H9 (cell line): ENCODE measurements at regions not wholly inside any gene's neighbourhood (a gene's known extent, or its start where the extent isn't known, plus 50 kb on each side); places are given as distances from the start of the nearest gene placed in this dataset.

Experiments used
- DNase-seq: peaks from one replicate; pipeline ENCODE4 v3.0.0-alpha.2; 2017
- H2AFZ ChIP-seq: one replicate; pipeline ENCODE4 v1.6.1; 2013; ENCODE audit warnings: mild to moderate bottlenecking, low read length, control low read depth, moderate library complexity
- H2AK5ac ChIP-seq: 2 replicates; pipeline ENCODE4 v1.6.1; 2013; ENCODE audit warnings: low read length, control low read depth, mixed read lengths; ENCODE audit not compliant: insufficient read length
- H2BK120ac ChIP-seq: one replicate; pipeline ENCODE4 v1.6.1; 2013; ENCODE audit warnings: low read depth, mild to moderate bottlenecking, low read length, control low read depth, inconsistent platforms; ENCODE audit not compliant: poor library complexity, severe bottlenecking
- H2BK12ac ChIP-seq: 2 replicates; pipeline ENCODE4 v1.6.1; 2013; ENCODE audit warnings: low read length, control low read depth, mixed read lengths, low read depth; ENCODE audit not compliant: insufficient read length
- H2BK15ac ChIP-seq: 2 replicates; pipeline ENCODE4 v1.6.1; 2013; ENCODE audit warnings: low read depth, low read length, control low read depth
- H2BK20ac ChIP-seq: one replicate; pipeline ENCODE4 v1.6.1; 2013; ENCODE audit warnings: low read depth, mild to moderate bottlenecking, low read length, control low read depth, inconsistent platforms; ENCODE audit not compliant: poor library complexity, severe bottlenecking
- H2BK5ac ChIP-seq: 2 replicates; pipeline ENCODE4 v1.6.1; 2013; ENCODE audit warnings: low read length, control low read depth, mixed read lengths; ENCODE audit not compliant: insufficient read length
- H3K14ac ChIP-seq: 2 replicates; pipeline ENCODE4 v1.6.1; 2013; ENCODE audit warnings: low read length, control low read depth; ENCODE audit not compliant: insufficient read depth
- H3K18ac ChIP-seq: 2 replicates; pipeline ENCODE4 v1.6.1; 2013; ENCODE audit warnings: low read depth, mild to moderate bottlenecking, mixed read lengths, low read length, control low read depth; ENCODE audit not compliant: insufficient read length
- H3K23ac ChIP-seq: 2 replicates; pipeline ENCODE4 v1.6.1; 2013; ENCODE audit warnings: low read length, control low read depth, mixed read lengths, low read depth; ENCODE audit not compliant: insufficient read length
- H3K23me2 ChIP-seq: 2 replicates; pipeline ENCODE4 v1.6.1; 2013; ENCODE audit warnings: low read depth, mild to moderate bottlenecking, mixed read lengths, low read length, control low read depth; ENCODE audit not compliant: insufficient read length, poor library complexity, severe bottlenecking
- H3K27ac ChIP-seq: 2 replicates; pipeline ENCODE4 v1.5.1; 2013; ENCODE audit warnings: low read length, control low read depth, mixed read lengths, low read depth; ENCODE audit not compliant: insufficient read length
- H3K27me3 ChIP-seq: 2 replicates; pipeline ENCODE4 v1.6.1; 2013; ENCODE audit warnings: low read length, control low read depth, inconsistent platforms; ENCODE audit not compliant: insufficient read depth
- H3K4ac ChIP-seq: 2 replicates; pipeline ENCODE4 v1.6.1; 2013; ENCODE audit warnings: low read depth, mild to moderate bottlenecking, control low read depth, inconsistent platforms, low read length, moderate library complexity
- H3K4me1 ChIP-seq: 2 replicates; pipeline ENCODE4 v1.6.1; 2013; ENCODE audit warnings: low read length, control low read depth, inconsistent platforms; ENCODE audit not compliant: insufficient read depth
- H3K4me2 ChIP-seq: 2 replicates; pipeline ENCODE4 v1.6.1; 2013; ENCODE audit warnings: low read length, control low read depth, mixed read lengths; ENCODE audit not compliant: insufficient read length, insufficient read depth
- H3K56ac ChIP-seq: 2 replicates; pipeline ENCODE4 v1.6.1; 2013; ENCODE audit warnings: low read depth, mild to moderate bottlenecking, mixed read lengths, low read length, control low read depth; ENCODE audit not compliant: insufficient read length
- H3K79me1 ChIP-seq: 2 replicates; pipeline ENCODE4 v1.6.1; 2013; ENCODE audit warnings: low read depth, mild to moderate bottlenecking, moderate library complexity, low read length, control low read depth, inconsistent platforms; ENCODE audit not compliant: insufficient read depth, poor library complexity, severe bottlenecking
- H3K79me2 ChIP-seq: 2 replicates; pipeline ENCODE4 v1.6.1; 2013; ENCODE audit warnings: low read length, control low read depth, inconsistent platforms; ENCODE audit not compliant: insufficient read depth
- H3K9ac ChIP-seq: 2 replicates; pipeline ENCODE4 v1.6.1; 2013; ENCODE audit warnings: low read length, control low read depth, mixed read lengths; ENCODE audit not compliant: insufficient read length; ENCODE audit errors: extremely low read depth
- H3K9me3 ChIP-seq: one replicate; pipeline ENCODE4 v1.6.1; 2013; ENCODE audit warnings: low read depth, low read length, inconsistent platforms; ENCODE audit not compliant: control insufficient read depth
- H3T11ph ChIP-seq: one replicate; pipeline ENCODE4 v1.6.1; 2013; ENCODE audit warnings: mild to moderate bottlenecking, low read length, control low read depth, inconsistent platforms
- H4K20me1 ChIP-seq: one replicate; pipeline ENCODE4 v1.6.1; 2013; ENCODE audit not compliant: control insufficient read depth, insufficient read length, insufficient read depth
- H4K5ac ChIP-seq: 2 replicates; pipeline ENCODE4 v1.6.1; 2013; ENCODE audit warnings: low read depth, mild to moderate bottlenecking, mixed read lengths, low read length, control low read depth; ENCODE audit not compliant: insufficient read length
- H4K8ac ChIP-seq: replicated peaks from 2 replicates; pipeline ENCODE4 v1.6.1; 2013; ENCODE audit warnings: low read length, control low read depth, mixed read lengths, low read depth; ENCODE audit not compliant: insufficient read length
- H4K91ac ChIP-seq: 2 replicates; pipeline ENCODE4 v1.6.1; 2013; ENCODE audit warnings: low read depth, mild to moderate bottlenecking, moderate library complexity, mixed read lengths, low read length, control low read depth; ENCODE audit not compliant: insufficient read length
- H3K27ac Mint-ChIP-seq, 3 experiments: 2 replicates in 2 of 3; 3 replicates in 1 of 3; pipeline ENCODE4 v1.8.0; 2020 to 2021; ENCODE audit warnings: mixed read lengths in 3 of 3, mild to moderate bottlenecking in 1 of 3, moderate library complexity in 1 of 3
- H3K27me3 Mint-ChIP-seq: 2 replicates; pipeline ENCODE4 v1.8.0; 2021; ENCODE audit warnings: low read depth, mild to moderate bottlenecking, moderate library complexity, mixed read lengths
- H3K36me3 Mint-ChIP-seq, 3 experiments: 2 replicates in 2 of 3; 3 replicates in 1 of 3; pipeline ENCODE4 v1.8.0; 2020 to 2021; ENCODE audit warnings: low read depth in 3 of 3, mixed read lengths in 3 of 3; ENCODE audit not compliant: insufficient read depth in 1 of 3
- H3K4me1 Mint-ChIP-seq, 2 experiments: 2 replicates each; pipeline ENCODE4 v1.8.0; 2020; ENCODE audit warnings: mixed read lengths in 2 of 2
- H3K4me3 Mint-ChIP-seq, 2 experiments: 2 replicates in 1 of 2; 3 replicates in 1 of 2; pipeline ENCODE4 v1.8.0; 2020 to 2021; ENCODE audit warnings: mild to moderate bottlenecking in 2 of 2, mixed read lengths in 2 of 2, moderate library complexity in 1 of 2
- H3K9me3 Mint-ChIP-seq, 2 experiments: 2 replicates in 1 of 2; 3 replicates in 1 of 2; pipeline ENCODE4 v1.8.0; 2020; ENCODE audit warnings: mild to moderate bottlenecking in 2 of 2, mixed read lengths in 2 of 2, moderate library complexity in 1 of 2
- WGBS: extraction: QIAGEN DNeasy Blood & Tissue Kit; methylation state at CpG from one replicate; pipeline ENCODE4 v1.1.7; 2013; ENCODE audit warnings: missing lambda C conversion rate, low lambda C conversion rate, mixed read lengths; ENCODE audit not compliant: insufficient read length; ENCODE audit errors: extremely low coverage; 5-methylcytosine and 5-hydroxymethylcytosine counted together
- TF ChIP-seq, protein P1 (sequence below): fragments of 200-600 bp; sonication (generic); conservative IDR thresholded peaks from 3 replicates; pipeline ENCODE4 v1.8.0; 2021; ENCODE audit warnings: antibody characterized with exemption, mild to moderate bottlenecking

DNA sequence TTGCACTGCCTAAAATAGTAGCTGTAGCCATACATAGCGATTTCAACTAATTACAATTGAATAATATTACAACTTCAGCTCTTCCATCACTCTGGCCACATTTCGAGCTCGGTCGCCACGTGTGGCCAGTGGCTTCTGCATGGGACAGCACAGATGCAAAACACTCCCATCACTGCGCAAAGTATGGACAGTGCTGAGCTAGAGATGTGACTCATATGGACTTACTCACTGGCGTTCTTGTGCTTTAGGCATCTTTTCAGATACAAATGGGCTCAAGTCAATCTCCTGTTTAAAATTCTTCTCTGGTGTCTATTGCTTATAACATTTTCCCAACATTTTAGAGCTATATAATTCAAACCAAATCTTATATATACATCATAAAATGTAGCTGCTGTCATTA is 222.7 kb downstream of the ELAVL2 start:
- Histone ChIP-seq H4K5ac (no peak overlapping the region), H3K14ac (no peak overlapping the region), H4K91ac (no peak overlapping the region), H3K27me3 (no peaks in the 10 kb centered on the region), H3K27ac (no peak overlapping the region), H4K20me1 (no peaks in the 10 kb centered on the region), H2BK12ac (no peak overlapping the region), H4K8ac (no peak overlapping the region), H2BK15ac (no peak overlapping the region), H3K23ac (no peak overlapping the region), H3K9ac (no peak overlapping the region), H2AK5ac (no peak overlapping the region), H2BK120ac (no peak overlapping the region), H3K18ac (no peak overlapping the region), H3K4me1 (no peaks in the 10 kb centered on the region), H3K79me2 (no peaks in the 10 kb centered on the region), H3K9me3 (no peaks in the 10 kb centered on the region), H3K4ac (no peak overlapping the region), H3T11ph (no peak overlapping the region), H3K23me2 (no peaks in the 10 kb centered on the region), H2BK5ac (no peak overlapping the region), H3K4me2 (no peak overlapping the region), H2BK20ac (no peak overlapping the region), H2AFZ (no peak overlapping the region), H3K79me1 (no peaks in the 10 kb centered on the region), H3K56ac (no peak overlapping the region)
- Mint-ChIP-seq H3K27me3 (no peaks in the 10 kb centered on the region), H3K27ac (no peak overlapping the region), H3K4me1 (peaks cover 3 to 4% of the 10 kb centered on the region in 2 experiments; a peak in 3 of 4 replicates), H3K36me3 (peaks cover 0 to 11% (median 5%) of the 10 kb centered on the region in 3 experiments; a peak in 5 of 7 replicates), H3K4me3 (no peak overlapping the region), H3K9me3 (no peaks in the 10 kb centered on the region)
- TF ChIP-seq, protein P1, sequence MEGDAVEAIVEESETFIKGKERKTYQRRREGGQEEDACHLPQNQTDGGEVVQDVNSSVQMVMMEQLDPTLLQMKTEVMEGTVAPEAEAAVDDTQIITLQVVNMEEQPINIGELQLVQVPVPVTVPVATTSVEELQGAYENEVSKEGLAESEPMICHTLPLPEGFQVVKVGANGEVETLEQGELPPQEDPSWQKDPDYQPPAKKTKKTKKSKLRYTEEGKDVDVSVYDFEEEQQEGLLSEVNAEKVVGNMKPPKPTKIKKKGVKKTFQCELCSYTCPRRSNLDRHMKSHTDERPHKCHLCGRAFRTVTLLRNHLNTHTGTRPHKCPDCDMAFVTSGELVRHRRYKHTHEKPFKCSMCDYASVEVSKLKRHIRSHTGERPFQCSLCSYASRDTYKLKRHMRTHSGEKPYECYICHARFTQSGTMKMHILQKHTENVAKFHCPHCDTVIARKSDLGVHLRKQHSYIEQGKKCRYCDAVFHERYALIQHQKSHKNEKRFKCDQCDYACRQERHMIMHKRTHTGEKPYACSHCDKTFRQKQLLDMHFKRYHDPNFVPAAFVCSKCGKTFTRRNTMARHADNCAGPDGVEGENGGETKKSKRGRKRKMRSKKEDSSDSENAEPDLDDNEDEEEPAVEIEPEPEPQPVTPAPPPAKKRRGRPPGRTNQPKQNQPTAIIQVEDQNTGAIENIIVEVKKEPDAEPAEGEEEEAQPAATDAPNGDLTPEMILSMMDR = no peak
- no peak for DNase-seq
- WGBS = no CpG with 5 or more reads among the region's 7 CpGs
